ENCODE measurements at regions not wholly inside any gene's neighbourhood (a gene's known extent, or its start where the extent isn't known, plus 50 kb on each side); places are given as distances from the start of the nearest gene placed in this dataset.
"Not testable (repeated sequence)": the region's sequence is repeated elsewhere in the genome, so short reads cannot be mapped to it uniquely, and the experiment has no call there.

DNA sequence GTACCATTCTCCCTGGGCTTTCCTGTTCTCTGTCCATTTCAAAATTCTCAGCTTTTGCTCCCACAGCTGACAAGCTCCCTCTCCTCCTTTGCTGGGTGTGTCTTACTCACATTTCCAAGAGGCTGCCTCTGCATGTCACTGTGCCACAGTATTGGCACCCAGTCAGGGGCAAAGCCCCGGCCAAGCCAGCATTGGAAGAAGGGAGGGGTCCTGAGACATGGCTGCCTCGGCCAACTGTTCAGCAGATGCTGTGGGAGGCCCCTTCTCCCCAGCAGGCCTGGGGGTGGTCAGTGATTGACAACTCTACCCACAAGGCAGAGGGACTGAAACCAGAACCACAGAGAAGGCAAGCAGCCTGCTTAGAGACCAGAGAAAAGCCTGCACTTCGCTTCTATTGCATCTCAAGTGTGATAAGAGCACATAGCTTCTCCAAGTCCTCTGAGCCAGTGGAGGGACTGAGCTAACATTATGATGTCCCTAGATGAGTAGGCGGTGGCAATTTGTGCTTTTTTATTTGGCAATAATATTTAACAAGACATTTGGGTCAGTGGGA, 294.1 kb downstream of the SIPA1L2 start:
- DNase-seq: no peak

DNA sequence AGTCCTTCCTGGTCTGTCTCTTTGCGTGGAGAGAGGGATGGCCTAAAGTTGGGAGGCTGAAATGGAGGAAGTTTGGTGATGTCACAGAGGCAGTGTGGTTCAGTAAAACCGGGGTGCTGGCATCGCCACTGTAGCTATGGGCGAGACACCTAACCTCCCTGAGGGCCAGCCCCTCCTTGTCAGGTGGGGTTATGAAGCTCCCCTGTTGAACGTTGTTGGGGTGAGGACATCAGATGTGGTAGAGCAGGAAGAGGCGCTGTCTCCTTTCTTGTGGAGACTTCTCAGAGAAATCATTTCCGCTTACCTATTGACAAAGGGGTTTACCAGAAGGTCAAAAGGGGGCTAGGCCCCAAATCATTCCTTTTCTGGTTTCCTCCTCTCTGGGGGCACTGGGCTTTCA, 294.7 kb downstream of the SIPA1L2 start:
- DNase-seq: no peak

DNA sequence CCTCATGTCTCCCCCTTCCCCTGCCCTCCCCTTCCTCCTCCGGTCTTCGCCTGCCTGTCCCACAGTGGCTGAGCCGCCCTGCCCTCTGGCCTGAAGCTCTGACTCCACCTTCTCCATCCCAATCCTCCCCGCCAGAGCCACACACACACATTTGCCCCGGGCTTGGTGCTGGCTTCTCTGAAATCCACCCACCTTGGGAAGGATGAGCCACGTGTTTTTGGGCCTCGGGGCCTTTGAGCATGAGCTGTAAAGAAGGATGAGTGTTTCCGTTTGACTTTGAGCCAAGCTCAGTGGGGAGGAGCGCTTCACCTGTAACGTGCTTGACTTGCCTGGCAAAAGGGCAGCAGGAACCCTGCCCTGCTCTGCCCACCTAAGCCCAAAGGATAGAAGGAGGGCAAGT, 295.1 kb downstream of the SIPA1L2 start:
- DNase-seq: no peak

- no peak for DNase-seq
Observed at GRCh38 chr1:232334246-232334645, 295.7 kb downstream of the SIPA1L2 start.

- no peak for DNase-seq
Observed at GRCh38 chr1:232333419-232333767, 296.5 kb downstream of the SIPA1L2 start.

GRCh38 chr1:232332710-232333418, 297.1 kb downstream of the SIPA1L2 start:
- not testable (repeated sequence) for DNase-seq

- DNase-seq: no peak
Observed at GRCh38 chr1:232329103-232329813, 300.7 kb downstream of the SIPA1L2 start.

DNA sequence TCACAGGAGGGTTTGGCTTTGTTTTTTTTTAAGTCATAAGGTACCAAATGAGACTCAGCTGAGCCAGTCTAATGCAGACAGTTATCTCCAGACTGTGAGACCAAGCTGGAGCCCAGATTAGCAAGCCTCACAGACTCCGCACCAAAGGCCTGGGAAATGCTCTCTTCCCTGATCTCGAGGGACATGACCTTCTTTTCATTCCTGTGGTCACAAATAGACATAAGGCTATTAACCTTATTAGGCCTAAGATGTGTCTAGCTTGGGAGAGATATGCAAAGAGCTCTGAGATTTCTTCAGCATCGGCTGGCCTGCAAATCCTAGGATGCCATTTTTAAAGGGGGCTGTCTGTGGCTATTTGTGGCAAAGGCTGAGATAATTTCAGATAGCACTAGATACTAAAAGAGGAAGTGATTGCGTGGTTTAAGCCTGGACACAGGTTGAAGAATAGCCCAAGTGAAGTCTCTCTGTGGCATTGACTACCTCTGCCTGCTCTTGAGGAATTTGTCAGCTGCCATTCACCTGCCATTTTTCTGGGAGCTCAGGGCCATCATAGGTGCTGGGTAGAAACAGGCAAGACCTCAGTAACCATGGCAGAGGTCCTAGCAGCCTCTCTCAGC, 301.3 kb downstream of the SIPA1L2 start:
- no peak for DNase-seq

DNA sequence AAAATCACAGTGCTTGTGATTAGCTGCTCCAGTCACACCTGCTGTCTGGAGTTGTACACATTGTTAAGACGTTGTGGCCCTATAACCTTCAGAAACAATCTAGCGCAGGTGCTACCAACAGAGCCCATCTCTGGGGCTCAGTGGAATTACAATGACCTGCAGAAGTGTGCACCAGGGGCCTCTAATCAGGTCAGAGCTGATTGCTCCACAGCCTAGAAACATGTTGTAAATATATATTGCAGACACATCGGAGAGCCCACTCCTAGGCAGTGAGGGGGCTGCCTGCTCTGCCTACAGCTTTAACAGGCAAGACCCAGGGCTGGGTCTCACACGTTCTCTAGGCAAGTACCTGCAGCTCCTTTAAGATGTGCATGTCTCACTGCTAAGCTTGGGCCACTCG, 302.0 kb downstream of the SIPA1L2 start:
- no peak for DNase-seq

DNA sequence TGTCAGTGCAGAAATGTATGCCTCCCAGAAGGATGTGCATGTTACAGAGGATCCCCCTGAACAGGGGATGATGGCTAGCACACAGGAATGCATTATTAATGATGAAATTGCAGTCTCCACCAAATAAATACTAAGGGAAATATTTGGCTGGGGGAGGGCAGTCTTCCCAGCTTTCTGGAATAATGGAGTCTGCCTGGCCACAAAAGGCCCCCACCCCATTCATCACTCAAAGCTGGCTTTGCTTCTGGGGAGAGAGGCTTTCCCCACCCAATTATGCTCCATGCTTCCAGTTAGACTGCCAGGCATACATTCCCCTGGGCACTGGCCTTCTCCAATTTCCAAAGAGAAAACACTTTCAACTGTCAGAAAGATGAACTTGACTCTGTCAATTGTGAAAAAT, 302.7 kb downstream of the SIPA1L2 start:
- DNase-seq: no peak

DNA sequence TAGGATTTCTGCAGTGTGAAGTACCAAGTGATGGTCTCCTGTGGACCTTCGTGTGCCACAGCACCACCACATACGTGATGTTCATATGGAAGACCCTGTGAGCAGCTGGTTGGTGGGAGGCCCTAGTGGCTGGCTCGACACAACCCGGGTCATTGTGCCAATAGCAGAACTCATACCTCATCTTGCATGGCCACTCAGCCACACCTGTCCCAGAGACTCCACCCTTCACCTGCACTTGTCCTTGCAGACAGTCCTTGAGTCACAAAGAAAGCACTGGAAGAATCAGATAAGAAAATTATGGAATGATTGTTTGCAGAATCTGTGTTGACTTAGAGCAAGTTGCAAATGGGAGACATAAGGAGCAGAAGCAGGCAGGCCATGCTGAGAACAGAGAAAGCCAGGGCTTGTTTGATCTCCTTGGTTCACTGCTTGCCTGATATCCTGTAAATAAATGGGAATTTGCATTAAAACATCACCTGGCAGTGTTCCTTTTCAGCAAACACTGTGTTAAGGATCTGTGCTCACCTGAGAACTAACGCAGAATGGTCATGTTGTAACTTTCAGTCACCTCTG, 307.7 kb downstream of the SIPA1L2 start:
- no peak for DNase-seq

DNA sequence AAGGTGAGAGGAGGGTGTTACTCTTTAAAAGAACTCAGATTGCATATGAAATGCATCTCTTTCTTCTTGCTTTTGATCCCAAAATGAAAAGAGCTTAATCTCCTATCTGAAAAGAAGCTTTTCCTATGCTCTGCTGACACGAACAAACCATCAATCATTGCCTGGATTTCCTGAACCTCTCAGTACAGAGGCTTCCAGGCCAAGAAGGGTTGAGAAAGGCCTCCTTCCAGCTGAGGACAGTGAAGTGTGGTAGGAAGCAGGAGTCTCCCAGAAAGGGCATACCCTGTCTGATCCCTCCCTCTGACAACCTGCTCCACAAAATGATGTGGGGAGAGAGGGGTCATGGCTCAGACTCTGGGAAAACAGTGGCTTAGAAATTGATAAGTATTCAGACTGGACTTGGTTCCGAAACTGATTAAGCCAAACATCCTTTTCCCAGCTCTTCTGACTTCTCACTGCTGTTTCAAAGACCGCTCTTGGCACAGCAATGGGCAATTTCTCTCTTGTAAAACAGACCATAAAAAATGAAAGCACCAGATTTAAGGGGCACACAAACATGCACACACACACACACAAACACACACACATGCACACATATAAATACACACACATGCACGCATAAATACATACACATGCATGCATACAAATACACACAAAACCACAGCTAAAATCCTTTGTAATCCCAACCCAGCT, 310.3 kb downstream of the SIPA1L2 start:
- no peak for DNase-seq

DNA sequence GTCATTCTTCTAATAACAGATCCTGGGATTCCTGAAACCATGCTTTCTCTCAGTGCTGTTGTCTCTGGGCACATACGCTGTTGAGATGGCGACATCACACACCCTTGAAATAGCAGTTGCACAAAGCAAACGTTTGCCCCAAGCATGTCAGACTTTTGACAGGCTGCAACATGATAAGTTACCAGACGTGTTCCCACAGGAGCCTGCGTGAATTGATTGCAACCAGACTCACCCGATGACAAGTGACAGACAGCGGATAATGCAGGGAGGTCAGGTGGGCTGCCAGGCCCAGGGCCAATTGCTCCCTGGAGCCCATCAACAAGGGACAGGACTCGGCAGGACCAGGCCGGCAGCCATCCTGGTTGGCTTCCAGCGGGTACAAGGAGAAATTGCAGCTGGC, 310.9 kb downstream of the SIPA1L2 start:
- DNase-seq: no peak

DNA sequence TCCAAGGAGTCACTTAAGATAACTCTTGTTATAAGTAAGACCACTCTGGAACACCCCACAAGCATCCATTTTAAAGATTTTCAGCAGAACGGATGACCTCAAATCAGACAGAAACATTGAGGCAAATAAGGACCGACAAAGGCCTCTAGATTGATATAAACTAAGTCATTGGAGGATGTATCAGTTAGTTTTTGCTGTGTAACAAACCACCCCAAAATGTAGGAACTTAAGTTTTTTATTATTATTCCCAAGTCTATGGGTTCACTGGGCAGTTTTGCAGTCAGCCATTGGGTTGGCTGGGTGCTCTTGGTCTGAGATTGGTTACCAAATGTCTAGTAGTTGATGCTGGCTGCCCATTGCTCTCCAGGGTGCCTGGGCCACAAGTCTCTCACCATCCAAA, 311.8 kb downstream of the SIPA1L2 start:
- DNase-seq: no peak

- DNase-seq: no peak
Observed at GRCh38 chr1:232317350-232317749, 312.6 kb downstream of the SIPA1L2 start.

DNA sequence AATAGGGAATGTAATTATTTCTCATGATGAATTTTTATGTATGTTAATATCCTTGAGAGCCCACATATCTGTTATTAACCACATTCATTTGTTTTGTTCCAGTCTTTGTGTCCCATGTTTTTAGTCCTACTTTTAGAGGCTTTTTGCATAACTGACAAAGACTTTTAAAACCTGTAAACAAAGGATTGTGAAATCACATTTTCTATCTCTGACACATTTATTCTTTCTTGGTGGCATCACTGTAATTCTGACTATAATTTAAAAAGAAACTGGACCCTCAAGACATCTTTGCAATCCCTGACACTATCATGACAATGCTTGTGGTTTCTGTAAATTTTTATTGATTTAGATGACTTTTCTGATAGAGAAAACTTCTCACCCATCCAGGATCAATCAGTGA, 313.1 kb downstream of the SIPA1L2 start:
- DNase-seq: no peak

GRCh38 chr1:232313876-232314275, 316.1 kb downstream of the SIPA1L2 start:
- DNase-seq: not testable (repeated sequence)

GRCh38 chr1:232310541-232310940, 319.4 kb downstream of the SIPA1L2 start:
- DNase-seq: no peak

- no peak for DNase-seq
Observed at GRCh38 chr1:232308616-232309015, 321.3 kb downstream of the SIPA1L2 start.

DNA sequence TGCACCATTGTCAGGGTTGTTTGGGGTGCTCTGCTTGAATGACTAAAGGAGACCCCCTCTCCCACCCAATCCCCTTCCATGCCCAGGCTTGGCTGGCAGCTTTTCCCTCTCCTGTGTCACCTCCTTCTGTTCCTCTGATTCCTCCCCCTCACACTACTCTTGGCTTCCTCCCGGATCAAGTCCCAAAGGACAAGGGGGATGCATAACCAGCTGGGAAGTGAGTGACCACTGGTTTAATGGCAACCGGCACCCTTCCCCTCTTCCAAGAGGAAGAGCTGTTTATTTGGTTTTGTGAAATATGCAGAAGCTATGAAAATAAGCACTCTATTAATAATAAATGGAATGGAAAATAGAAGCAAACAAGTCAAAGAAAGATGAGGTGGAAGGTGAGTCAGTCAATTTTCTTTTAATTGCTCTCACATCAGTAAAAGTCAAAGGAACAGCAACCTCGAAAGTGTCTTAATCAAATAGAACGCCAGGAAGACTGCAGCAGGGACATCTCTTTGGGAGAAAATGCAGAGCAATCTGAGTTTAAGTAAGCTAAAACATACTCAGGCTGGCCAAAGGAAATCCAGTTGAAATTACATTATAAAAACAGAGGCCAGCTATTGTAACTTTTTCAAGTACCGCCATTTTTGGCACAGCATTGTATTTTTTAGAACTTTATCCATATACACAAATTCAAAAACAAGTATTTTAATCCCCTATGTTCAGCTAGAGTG, 322.5 kb downstream of the SIPA1L2 start:
- no peak for DNase-seq

- no peak for DNase-seq
Observed at GRCh38 chr1:232306269-232306961, 323.5 kb downstream of the SIPA1L2 start.

DNA sequence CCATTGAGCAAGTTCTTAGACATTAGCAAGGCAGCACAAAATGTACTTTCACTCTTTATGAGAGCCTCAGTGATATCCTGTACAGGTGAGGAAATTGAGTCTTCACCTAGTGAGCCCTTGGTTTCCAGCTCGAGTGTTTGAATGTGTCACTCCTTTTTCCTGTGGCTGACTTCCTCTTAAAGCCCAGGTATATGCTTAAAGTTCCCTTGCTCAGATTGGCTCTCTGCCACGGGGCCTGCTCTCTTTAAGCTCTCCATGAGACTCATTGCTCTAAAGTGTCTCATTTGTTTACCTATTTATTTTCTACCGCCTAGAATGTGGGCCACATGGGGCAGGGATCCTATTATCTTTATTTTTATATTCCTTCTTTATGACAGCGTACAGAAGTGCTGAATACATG, 324.9 kb downstream of the SIPA1L2 start:
- no peak for DNase-seq
